IPS-NIHi7 (cell line): ENCODE measurements at regions not wholly inside any gene's neighbourhood (a gene's known extent, or its start where the extent isn't known, plus 50 kb on each side); places are given as distances from the start of the nearest gene placed in this dataset.
A peak's percentile ranks its signal among the peaks of the same experiment; 100 is the strongest.

Experiments
- DNase-seq: peaks from one replicate; pipeline ENCODE4 v3.0.0; 2012; ENCODE audit warnings: mixed read lengths; ENCODE audit errors: extremely low spot score

DNA sequence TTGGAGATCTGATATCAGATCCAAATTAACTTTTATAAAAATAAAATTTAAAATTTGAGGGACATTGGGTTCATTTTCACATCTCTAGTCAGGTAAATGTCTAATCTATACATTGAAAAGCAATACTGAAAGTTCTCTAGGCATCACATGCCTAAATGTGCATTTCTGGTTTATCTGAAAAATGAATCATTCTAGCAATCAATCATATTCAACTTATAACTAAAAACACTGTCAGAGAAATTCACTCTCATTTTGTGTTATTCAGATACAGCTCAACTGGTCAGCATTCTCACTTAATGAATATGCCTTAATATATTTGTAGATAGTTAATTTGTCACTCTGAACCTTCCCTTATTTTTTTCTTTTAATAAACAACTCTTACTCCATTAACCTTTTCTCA lies 243.2 kb downstream of the CASP12 start:
- DNase-seq: no peak

DNA sequence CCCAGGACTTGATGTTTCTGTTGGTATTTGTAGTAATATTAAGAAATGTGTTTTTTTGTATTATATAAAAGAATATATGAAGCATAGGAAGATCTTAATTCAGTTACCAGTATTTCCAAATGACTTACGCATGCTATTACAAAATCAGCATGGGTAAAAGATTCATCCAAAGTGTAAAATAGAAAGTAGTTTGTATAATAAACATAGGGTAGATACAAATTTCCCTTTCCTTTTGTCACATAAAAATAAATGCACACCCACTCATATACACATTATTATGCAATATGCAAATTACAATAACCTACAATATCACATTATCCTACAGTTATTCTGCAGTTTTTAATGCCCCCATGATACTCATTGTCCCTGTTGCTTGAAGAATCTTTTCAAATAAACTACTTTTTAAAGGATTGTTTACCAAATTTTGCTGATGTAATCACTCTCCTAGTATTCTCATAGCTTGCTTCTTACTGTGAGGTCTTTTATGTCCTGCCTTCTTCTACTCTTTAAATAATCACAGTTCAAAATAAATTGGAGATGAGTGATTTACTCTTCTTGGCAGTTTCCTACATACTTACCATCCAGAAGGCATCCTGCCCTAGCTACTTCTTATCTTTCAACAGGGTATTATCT lies 244.0 kb downstream of the CASP12 start:
- no peak for DNase-seq

DNA sequence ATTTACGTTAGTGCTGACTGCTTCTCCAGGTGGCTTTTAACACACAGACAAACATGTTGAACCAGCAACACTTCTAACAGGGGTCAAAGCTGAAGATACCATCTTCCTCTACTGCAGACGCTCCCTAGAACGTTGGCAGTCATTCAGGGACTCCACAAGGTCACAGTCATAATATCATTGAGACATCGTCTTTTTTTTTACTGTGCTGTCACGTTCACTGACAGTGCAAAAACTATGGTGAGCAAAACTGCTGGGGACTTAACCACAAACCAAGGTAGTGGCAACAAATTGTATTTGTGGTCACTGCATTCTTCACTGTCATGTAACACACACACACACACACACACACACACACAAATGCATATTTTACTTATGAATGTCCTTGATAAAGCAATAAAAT lies 244.9 kb downstream of the CASP12 start:
- no peak for DNase-seq

DNA sequence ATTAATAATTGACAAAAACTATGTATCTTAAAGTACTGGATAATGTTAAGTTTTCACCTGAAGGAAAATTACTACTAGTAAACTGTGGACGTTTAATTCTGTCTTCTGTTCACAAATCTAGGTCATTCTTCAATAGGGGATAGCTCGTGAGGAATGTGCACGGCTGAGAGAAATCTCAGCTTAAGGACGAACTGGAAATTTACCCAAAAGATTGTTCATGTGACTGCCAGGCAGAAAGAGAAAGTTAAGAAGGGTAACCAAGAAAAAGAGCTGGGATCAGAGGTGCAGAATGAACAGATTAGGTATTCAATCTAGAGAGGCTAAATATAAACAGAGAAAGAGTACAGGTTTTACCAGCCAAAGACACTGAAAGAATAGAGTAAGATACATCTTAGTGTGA lies 245.3 kb downstream of the CASP12 start:
- DNase-seq: no peak

DNA sequence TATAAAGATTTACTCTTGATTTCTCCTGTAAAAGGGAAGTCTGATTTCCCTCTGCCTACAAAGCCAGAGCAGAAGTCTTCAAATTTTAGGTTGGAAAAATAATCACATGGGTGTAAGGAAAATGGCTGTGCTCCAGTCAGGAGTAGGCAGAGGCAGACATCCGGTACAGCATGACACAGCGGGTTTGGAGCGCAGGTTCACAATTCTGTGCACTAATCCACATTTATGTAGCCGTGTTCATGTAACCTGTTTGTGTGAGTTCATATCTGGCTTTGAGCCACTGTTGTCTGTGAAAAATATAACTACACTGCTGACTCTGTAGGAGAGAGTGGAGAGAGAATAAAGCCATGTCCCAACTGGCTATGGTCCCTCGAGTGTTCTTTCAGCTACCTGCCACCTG lies 248.0 kb downstream of the CASP12 start:
- no peak for DNase-seq

DNA sequence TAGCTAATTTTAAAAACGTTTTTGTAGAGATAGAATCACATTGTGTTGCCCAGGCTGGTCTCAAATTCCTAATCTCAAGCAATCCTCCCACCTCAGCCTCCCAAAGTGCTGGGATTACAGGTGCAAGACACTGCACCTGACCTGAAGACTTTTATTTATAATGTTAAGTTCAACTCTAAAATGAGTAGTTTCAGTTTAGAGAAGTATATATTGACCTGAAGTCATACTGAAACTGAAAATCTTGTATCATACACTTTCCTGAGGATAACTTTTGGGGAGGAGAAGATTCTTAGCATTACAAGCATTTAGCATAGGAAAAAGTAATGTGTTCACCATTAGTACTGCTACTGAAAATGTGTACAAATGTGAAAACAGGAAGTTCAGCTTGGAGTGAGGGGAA lies 249.3 kb downstream of the CASP12 start:
- DNase-seq: no peak

DNA sequence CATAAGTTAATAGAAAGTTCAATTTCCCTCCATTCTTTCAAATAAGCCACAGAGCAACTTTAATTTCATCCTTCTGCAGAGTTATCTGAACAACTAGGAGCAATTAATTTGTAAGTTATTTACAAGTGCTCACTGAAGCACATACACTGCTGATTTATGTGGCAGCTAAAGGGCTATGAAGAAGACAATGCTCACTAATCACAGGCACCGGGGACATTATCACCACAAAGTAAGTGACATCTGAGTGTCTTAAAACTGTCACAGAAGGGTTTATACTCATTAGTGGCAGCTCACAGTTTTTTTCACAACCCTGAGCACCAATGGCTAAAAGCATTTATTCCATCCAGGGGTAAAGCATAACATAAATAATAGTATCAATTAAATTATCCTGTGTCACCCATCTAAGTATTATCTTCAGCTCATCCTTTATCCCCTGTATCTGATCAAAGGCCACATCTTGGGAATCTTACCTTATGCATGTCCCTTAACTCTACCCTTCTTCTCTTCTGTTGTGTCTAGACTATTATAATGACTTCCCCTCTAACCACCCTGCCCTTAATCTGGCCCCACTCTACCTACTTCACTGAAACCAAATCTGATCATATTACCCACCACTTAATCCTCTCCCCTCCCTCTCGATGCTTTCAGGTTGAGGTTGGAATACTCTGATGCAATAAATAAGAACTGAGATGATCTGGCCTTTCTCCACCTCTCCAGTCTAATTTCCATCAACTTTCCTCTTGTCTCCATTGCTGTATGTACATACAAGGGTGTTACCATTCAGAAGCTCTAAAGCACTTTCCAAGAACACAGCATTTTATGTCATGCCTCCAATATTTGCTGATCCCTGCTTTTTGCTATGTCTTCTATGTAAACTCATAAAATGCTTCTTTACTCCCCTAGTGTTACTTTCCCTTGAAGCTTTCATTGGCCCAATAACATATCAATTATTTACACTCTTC lies 252.7 kb downstream of the CASP12 start:
- no peak for DNase-seq

DNA sequence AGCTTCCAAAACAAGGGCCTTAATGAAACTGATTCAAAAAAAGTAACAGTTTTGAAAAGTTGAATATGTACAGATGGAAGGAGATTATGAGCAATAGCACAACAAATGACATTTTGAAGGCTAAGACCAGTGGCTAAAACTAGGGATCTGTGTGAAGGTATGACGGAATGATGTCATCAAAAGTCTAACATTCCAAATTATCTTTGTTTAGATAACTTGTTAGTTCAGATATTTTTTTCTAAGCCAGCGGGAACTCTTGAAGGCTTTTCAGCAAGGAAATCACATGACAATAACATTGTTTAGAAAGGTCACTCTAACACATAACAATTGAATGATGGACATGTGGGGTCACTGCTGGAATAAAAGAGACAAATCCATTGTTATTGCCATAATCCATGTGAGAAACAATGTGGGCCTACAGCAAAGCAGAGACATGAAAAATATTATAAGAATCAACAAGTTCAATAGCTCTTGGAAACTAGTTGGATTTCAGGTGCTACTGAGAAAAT lies 260.5 kb downstream of the CASP12 start:
- no peak for DNase-seq

DNA sequence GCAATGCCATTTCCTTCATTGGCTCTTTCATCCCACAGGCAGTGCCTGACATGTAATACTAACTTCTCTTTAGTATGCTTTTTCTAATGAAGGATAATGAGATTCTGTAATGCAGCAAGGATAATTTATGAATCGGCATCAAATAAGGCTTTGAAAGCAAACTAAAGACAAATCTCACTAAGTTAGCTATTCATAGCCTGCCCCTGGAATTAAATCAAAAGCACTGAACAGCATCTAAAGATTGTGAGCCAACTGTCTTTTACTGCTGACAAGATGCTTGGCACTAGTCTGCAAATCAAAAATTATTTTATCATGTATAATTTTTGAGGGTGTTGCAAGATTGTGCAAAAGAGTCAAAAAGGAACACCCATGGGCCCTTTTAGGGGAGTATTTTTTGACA lies 265.0 kb downstream of the CASP12 start:
- DNase-seq: no peak

DNA sequence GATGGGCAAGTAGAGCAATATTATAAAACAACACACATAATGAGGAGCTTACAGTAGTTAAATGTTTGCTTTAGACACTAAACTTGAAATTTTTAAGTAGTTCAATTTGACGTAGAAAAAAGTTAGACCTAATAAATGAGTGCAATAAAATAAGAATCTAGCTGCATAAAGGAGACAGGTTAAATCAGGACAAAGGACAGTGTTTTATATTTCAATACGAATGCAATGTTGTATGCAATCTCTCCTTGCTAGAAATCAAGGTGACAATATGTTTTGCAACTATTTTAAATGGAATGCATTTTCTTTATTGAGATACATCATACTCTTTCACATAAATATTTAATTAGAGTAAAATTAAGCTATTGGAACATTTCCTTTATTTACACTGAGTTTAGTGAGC lies 267.9 kb downstream of the CASP12 start:
- DNase-seq: no peak

DNA sequence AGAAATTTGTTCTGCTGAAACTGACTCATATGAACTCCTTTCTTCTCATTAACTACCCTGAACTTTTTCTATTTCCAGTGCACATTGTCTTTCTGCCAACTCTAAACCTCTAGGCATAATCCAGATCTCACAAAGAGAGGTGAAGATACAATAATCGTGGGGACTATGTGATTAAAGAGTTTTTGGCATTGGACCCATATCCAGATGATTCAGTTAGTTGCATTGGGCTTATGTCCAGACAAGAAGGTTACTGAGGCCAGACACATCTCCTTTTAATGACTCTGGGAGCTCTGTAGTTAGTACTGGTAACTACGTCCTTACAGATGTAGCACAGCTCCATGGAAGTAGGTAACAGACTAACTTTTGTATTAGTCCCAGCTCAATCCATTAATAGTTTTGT lies 273.0 kb downstream of the CASP12 start:
- no peak for DNase-seq

DNA sequence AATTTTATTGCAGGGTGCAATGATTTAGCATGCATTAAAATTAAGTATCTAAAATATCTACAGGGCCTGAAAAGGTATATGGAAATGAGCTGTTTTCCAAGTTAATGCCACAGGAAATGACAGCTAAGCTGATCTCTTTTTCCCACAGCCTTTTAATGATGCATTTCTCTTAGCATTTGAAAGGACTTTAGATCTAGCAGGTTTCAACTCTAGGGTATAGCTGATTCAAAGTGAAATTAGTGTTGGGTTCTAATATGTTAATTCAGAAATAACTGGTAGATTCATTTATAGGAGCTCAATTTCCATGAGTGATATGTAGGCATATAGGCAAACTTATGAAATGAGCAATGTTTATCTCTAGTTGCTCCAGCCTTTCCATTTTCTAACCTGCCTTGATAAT lies 274.2 kb downstream of the CASP12 start:
- no peak for DNase-seq

DNA sequence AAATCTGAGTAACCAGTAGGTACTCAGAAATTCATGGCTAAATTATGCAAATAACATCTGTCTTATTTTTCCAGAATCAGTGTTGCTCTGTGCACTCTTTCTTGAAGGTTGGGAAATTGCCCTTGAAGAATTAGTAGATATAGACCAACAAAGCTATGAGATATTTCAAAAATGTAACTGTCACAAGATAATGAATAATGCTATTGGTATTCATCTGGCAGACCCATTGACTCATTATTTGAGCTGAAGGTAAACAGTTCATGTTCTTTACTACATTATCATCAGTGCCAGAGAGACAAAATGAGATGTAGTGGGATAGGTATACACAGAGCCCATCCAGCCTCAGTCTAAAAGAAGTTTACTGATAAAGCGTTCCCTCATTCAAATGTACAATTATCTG lies 274.7 kb downstream of the CASP12 start:
- DNase-seq: no peak

DNA sequence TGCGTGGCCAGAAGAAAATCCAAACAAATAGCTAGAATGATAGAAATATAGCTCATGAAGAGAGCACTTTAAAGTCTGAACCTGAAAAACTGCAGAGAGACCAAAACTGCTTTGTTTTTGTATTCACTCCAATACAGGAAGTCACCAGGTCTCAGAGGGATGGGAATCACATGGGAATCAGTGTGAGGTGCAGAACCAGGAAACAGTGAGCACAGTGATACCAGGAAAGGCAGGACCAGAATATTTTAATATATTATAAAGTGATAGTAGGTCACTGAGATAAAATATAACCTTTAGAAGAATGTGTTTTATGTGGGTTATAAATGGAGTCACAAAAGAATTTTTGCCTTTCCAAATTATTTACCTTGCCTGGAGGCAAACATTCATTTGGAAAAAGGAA lies 277.3 kb downstream of the CASP12 start:
- DNase-seq: no peak

DNA sequence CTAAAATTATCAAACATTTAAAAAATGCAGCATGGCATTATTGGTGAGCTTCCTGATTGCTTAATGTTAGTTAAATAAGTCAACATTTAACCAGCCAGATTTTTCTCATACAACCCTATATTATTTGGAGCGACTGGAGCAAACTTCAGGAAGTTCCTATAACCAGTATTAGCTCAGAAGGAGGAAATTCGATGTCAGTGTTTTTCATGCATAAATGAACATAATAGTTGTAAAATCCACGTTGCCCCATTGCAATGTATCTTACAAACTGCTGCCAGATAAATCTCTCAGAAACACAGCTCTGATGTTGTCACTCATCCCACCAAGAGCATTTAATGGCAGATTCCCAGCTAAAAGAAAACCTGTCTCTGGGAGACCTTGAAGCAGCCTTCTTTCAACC lies 278.5 kb downstream of the CASP12 start:
- DNase-seq: no peak

DNA sequence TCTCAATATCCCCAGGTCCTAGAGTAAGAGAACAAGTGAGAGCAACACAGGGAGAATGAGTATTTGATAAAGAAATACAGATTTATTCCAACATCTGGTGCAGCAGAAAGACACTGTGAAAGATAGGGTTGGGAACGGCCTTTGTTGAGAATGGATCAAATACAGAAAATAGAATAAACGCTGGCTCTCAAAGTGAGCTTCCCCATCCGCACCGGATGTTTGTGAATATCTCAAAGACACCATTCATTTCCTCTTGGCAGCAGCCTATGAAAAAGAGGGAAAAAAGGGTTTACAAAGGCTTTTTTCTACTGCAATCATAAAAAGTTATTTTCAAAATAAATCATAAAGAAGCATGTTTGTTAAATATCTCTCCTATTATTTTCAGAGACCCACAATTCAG lies 279.3 kb downstream of the CASP12 start:
- no peak for DNase-seq

DNA sequence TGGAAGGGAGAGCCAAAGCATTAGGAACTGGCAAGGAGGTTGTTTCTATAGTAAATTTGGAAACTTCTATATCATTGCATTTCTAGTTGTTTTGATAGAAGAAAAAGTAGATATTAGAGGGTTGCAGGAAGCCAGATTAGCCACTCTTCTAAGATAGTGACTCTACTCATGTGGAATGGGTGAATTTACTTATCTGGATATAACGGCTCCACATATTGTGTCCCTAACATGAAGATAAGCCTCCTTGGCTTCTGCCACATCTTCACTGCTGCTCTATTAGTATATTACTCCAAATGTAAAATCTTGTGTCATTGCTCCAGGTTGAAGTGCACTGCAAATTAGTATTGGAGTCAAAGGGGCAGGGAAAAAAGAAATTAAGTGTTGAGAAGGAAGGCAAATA lies 283.3 kb downstream of the CASP12 start:
- DNase-seq: no peak

DNA sequence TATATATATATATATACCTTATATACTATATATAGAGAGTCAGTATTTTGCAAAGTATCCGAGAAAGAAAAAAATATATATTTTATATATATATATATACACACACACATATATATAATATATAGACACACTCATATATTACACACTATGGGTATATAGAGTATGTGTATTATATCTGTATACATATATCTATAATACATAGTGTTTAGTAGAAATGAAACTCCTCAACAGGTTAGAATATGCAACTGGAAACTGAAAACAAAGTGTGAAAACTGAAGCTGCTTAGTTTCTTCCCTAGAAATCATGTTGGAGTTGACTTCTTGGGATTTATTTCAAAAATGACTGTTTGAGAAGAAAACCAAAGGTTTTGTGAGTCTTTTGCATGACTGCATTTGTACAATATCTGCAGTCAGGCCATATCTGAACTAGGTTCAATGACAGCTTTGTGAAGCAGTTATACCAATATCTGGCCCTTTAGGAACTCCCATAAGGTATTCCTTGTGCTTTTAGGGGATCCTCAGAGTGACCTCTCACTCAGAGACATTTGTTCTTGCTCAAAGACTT lies 284.1 kb downstream of the CASP12 start:
- no peak for DNase-seq

DNA sequence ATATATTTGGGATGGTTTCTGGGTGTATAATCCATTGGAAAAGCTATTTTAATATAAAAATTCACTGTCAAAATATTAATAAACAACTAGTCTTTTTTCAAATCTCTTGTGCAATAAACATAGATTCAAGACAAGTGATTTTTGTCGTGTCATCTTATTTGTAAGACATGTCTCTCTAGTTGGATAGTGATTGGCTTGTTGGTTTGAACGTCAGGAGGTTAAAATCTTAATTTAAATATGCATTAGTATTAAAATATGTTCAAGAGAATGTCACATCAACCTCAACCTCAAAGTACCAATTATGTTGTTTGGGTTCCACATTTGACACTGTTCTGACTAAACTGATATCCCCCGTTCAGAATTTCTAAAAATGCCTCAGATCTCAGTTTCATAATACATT lies 287.6 kb downstream of the CASP12 start:
- DNase-seq: no peak

DNA sequence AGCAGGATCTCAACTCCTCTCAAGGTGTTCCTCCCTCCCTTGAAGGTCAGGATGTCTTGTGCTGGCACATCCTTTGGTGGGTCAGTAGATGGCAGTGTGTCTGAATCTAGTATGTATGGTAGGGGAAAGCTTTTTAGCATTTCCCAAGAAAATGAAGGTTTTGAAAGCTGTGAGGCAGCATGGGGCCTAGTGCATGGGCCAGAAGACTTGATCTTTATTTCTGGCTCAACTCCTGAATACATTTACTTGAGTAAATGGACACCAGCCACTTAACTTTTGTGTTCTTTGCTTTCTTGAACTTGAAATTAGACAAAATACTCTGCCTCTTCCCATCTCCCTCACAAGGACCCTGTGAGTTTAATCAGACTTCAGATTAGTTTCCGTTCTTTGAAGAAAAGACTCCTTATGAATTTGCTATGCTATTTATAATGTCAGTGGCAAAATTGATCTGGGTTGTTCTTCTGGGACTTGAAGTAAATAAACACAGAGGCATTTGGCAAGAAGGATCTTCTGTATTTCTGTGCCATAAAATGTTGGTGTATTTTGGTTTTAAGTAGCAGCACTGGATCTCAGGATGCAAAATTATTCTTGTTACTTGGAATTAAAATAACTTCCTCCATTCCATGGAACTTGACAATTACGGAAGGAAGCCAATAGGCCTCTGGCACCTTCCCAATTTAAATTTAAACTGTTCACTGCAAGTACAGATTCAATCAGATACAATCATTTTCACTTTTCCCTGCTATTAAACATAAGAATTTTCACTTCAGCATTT lies 288.8 kb downstream of the CASP12 start:
- DNase-seq: peak; percentile 76

DNA sequence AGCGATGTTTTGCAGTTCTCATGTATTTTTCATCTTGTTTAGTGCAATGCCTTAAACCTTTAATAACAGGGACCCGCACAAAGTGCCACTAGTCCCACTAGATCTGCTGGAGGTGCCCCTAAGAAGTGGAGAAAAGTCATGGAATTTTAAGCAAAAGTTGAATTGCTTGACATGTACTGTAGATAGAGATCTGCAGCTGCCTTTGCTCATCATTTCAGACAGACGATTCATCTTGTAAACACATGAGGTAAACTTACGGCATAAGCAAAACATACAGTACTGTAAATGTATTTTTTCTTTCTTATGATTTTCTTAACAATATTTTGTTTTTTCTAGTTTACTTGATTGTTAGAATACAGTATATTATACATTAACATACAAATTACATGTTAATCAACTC lies 295.6 kb downstream of the CASP12 start:
- DNase-seq: no peak
